GM20000 (cell line): ENCODE measurements at regions not wholly inside any gene's neighbourhood (a gene's known extent, or its start where the extent isn't known, plus 50 kb on each side); places are given as distances from the start of the nearest gene placed in this dataset.

Experiments used
- DNase-seq: peaks from one replicate; pipeline ENCODE4 v3.0.0; 2012; ENCODE audit warnings: low spot score
- CTCF ChIP-seq: IDR thresholded peaks from 2 replicates; pipeline ENCODE4 v1.5.1; 2012; ENCODE audit warnings: mild to moderate bottlenecking, control low read depth; ENCODE audit errors: extremely low read depth, missing control alignments

- no peak for TF ChIP-seq CTCF
- no peak for DNase-seq
Measured at GRCh38 chr11:28495333-28495732, 387.1 kb downstream of the METTL15 start.

GRCh38 chr11:28491431-28491830 is 383.2 kb downstream of the METTL15 start:
- no peak for TF ChIP-seq CTCF
- no peak for DNase-seq

GRCh38 chr11:28490773-28491382 is 382.7 kb downstream of the METTL15 start:
- DNase-seq: no peak
- TF ChIP-seq CTCF: no peak

- no peak for TF ChIP-seq CTCF
- DNase-seq: no peak
Measured at GRCh38 chr11:28488336-28488735, 380.1 kb downstream of the METTL15 start.

GRCh38 chr11:28483072-28483867 is 375.1 kb downstream of the METTL15 start:
- DNase-seq: no peak
- no peak for TF ChIP-seq CTCF

GRCh38 chr11:28482666-28483065 is 374.5 kb downstream of the METTL15 start:
- DNase-seq: no peak
- TF ChIP-seq CTCF: no peak

GRCh38 chr11:28481616-28482480 is 373.7 kb downstream of the METTL15 start:
- DNase-seq: no peak
- no peak for TF ChIP-seq CTCF
